Peyer's patch (tissue), 4 donors: ENCODE measurements at regions not wholly inside any gene's neighbourhood (a gene's known extent, or its start where the extent isn't known, plus 50 kb on each side); places are given as distances from the start of the nearest gene placed in this dataset.

Source experiments
- POLR2A ChIP-seq, 2 donors: fragments of 450-650 bp; IDR thresholded peaks; one replicate each; pipeline ENCODE4 v1.5.1; 2017; ENCODE audit warnings: antibody characterized with exemption in 2 of 2, mild to moderate bottlenecking in 2 of 2, moderate library complexity in 2 of 2
- TF ChIP-seq, protein P1 (sequence below), 6 experiments: fragments of 450-650 bp in 4 of 6; fragments of 200-600 bp in 2 of 6; sonication (generic) in 1 of 6; IDR thresholded peaks; one replicate each; pipeline ENCODE4 v1.5.1; 2017 to 2019; ENCODE audit warnings: antibody characterized with exemption in 6 of 6, mild to moderate bottlenecking in 3 of 6, moderate library complexity in 1 of 6

DNA sequence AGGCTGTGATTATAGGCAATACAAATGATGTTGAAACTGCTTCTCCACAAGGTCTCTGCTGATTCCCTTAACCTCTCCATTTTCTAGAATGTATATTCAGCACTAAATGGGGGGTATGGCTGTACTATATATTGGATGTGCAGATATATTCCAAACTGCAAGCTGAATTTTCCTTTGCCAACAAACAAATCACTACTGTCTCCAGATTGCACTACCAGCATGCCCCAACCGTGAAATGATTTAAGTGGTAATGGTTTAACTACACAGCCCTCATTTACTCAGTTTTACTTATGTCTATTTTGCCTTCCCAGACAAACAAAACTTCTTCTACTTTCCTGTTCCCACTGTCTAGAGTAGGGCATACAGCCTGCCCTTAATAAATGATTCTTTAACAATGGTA lies 112.7 kb upstream of the GAREM1 start:
- TF ChIP-seq, protein P1, sequence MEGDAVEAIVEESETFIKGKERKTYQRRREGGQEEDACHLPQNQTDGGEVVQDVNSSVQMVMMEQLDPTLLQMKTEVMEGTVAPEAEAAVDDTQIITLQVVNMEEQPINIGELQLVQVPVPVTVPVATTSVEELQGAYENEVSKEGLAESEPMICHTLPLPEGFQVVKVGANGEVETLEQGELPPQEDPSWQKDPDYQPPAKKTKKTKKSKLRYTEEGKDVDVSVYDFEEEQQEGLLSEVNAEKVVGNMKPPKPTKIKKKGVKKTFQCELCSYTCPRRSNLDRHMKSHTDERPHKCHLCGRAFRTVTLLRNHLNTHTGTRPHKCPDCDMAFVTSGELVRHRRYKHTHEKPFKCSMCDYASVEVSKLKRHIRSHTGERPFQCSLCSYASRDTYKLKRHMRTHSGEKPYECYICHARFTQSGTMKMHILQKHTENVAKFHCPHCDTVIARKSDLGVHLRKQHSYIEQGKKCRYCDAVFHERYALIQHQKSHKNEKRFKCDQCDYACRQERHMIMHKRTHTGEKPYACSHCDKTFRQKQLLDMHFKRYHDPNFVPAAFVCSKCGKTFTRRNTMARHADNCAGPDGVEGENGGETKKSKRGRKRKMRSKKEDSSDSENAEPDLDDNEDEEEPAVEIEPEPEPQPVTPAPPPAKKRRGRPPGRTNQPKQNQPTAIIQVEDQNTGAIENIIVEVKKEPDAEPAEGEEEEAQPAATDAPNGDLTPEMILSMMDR (IDR thresholded peaks at IDR 0.05) = no peak
- TF ChIP-seq POLR2A (IDR thresholded peaks at IDR 0.05) = no peak
